ENCODE measurements at regions not wholly inside any gene's neighbourhood (a gene's known extent, or its start where the extent isn't known, plus 50 kb on each side); places are given as distances from the start of the nearest gene placed in this dataset.

GRCh38 chr3:145058483-145058882 lies 1086.9 kb downstream of the DIPK2A start:
- ChIA-PET POLR2A (ENCODE audit: low non-redundant PET) (no interaction called here), CTCF (no interaction called here)
- TF ChIP-seq, protein P1, sequence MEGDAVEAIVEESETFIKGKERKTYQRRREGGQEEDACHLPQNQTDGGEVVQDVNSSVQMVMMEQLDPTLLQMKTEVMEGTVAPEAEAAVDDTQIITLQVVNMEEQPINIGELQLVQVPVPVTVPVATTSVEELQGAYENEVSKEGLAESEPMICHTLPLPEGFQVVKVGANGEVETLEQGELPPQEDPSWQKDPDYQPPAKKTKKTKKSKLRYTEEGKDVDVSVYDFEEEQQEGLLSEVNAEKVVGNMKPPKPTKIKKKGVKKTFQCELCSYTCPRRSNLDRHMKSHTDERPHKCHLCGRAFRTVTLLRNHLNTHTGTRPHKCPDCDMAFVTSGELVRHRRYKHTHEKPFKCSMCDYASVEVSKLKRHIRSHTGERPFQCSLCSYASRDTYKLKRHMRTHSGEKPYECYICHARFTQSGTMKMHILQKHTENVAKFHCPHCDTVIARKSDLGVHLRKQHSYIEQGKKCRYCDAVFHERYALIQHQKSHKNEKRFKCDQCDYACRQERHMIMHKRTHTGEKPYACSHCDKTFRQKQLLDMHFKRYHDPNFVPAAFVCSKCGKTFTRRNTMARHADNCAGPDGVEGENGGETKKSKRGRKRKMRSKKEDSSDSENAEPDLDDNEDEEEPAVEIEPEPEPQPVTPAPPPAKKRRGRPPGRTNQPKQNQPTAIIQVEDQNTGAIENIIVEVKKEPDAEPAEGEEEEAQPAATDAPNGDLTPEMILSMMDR (conservative IDR thresholded peaks at IDR 0.05; ENCODE audit: low read depth, low read length): no peak
- no peak for TF ChIP-seq EZH2 (IDR thresholded peaks at IDR 0.05; ENCODE audit: borderline replicate concordance, low read depth, low read length, poor library complexity, severe bottlenecking)
- intact Hi-C loops (cut with micrococcal nuclease; ENCODE audit: unreplicated experiment): no loop called here
- peaks cover 11% of the 10 kb centered on the region for H3K9me3 ChIP-seq (ENCODE audit: low read depth, low read length, poor library complexity, severe bottlenecking)
- H3K27ac ChIP-seq (ENCODE audit: low read depth, low read length, poor library complexity, severe bottlenecking): no peak overlapping the region
- H3K4me3 ChIP-seq (ENCODE audit: low read depth, low read length, poor library complexity, severe bottlenecking): no peak overlapping the region
- no peaks in the 10 kb centered on the region for H3K27me3 ChIP-seq (replicated peaks; ENCODE audit: insufficient read depth, low read depth, low read length, poor library complexity)
- no peaks in the 10 kb centered on the region for H3K36me3 ChIP-seq (ENCODE audit: insufficient read depth, low read length, poor library complexity, severe bottlenecking)
- BruUV-seq (replicated peaks): no TSS peak
- DNase-seq (ENCODE audit: low spot score): no peak
- H3K4me1 ChIP-seq (ENCODE audit: insufficient read depth, low read length, poor library complexity, severe bottlenecking): no peaks in the 10 kb centered on the region

- Histone ChIP-seq H3K27me3 (replicated peaks; ENCODE audit: insufficient read depth, low read depth, low read length, poor library complexity) (no peaks in the 10 kb centered on the region), H3K4me3 (ENCODE audit: low read depth, low read length, poor library complexity, severe bottlenecking) (no peak overlapping the region), H3K36me3 (ENCODE audit: insufficient read depth, low read length, poor library complexity, severe bottlenecking) (no peaks in the 10 kb centered on the region), H3K4me1 (ENCODE audit: insufficient read depth, low read length, poor library complexity, severe bottlenecking) (no peaks in the 10 kb centered on the region), H3K9me3 (ENCODE audit: low read depth, low read length, poor library complexity, severe bottlenecking) (peaks cover 11% of the 10 kb centered on the region), H3K27ac (ENCODE audit: low read depth, low read length, poor library complexity, severe bottlenecking) (no peak overlapping the region)
- no peak for DNase-seq (ENCODE audit: low spot score)
- intact Hi-C loops (cut with micrococcal nuclease; ENCODE audit: unreplicated experiment): no loop called here
- POLR2A ChIA-PET (ENCODE audit: low non-redundant PET): no interaction called here
- no TSS peak for BruUV-seq (replicated peaks)
- CTCF ChIA-PET: no interaction called here
- TF ChIP-seq, protein P1 (conservative IDR thresholded peaks at IDR 0.05; ENCODE audit: low read depth, low read length): no peak
- no peak for TF ChIP-seq EZH2 (IDR thresholded peaks at IDR 0.05; ENCODE audit: borderline replicate concordance, low read depth, low read length, poor library complexity, severe bottlenecking)
Measured at GRCh38 chr3:145063616-145064015, 1092.0 kb downstream of the DIPK2A start.

DNA sequence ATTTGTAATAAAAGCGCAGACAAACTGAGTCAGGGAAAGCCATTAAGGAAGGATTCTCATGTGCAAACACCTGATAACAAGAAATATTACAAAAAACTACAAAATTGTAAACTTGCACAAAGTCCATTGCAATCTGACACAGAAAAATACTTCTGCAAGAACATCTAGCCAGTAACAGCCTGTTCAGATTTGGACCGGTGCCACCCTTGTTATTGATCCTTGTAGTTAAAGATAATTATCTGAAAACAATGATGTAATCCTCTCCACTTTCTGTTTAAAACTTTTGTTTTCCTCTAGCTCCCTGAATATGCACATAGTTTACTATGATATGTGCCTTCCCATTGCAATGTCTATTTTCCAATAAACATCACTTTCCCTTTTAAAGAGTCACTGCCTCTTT lies 1090.2 kb downstream of the PLOD2 start:
- no peak for TF ChIP-seq EZH2 (IDR thresholded peaks at IDR 0.05; ENCODE audit: borderline replicate concordance, low read depth, low read length, poor library complexity, severe bottlenecking)
- TF ChIP-seq, protein P1 (conservative IDR thresholded peaks at IDR 0.05; ENCODE audit: low read depth, low read length): no peak
- CTCF ChIA-PET: no interaction called here

More for the DNA sequence above, 1090.2 kb downstream of the PLOD2 start:
- Histone ChIP-seq H3K36me3 (ENCODE audit: insufficient read depth, low read length, poor library complexity, severe bottlenecking) (no peaks in the 10 kb centered on the region), H3K4me1 (ENCODE audit: insufficient read depth, low read length, poor library complexity, severe bottlenecking) (no peaks in the 10 kb centered on the region), H3K27ac (ENCODE audit: low read depth, low read length, poor library complexity, severe bottlenecking) (no peak overlapping the region), H3K4me3 (ENCODE audit: low read depth, low read length, poor library complexity, severe bottlenecking) (no peak overlapping the region), H3K9me3 (ENCODE audit: low read depth, low read length, poor library complexity, severe bottlenecking) (no peaks in the 10 kb centered on the region), H3K27me3 (replicated peaks; ENCODE audit: insufficient read depth, low read depth, low read length, poor library complexity) (no peaks in the 10 kb centered on the region)
- BruUV-seq (replicated peaks): no TSS peak
- no peak for DNase-seq (ENCODE audit: low spot score)
- POLR2A ChIA-PET (ENCODE audit: low non-redundant PET): no interaction called here
- intact Hi-C loops (cut with micrococcal nuclease; ENCODE audit: unreplicated experiment): no loop called here

Measured in A673 (cell line).